ENCODE measurements at regions not wholly inside any gene's neighbourhood (a gene's known extent, or its start where the extent isn't known, plus 50 kb on each side); places are given as distances from the start of the nearest gene placed in this dataset.

DNA sequence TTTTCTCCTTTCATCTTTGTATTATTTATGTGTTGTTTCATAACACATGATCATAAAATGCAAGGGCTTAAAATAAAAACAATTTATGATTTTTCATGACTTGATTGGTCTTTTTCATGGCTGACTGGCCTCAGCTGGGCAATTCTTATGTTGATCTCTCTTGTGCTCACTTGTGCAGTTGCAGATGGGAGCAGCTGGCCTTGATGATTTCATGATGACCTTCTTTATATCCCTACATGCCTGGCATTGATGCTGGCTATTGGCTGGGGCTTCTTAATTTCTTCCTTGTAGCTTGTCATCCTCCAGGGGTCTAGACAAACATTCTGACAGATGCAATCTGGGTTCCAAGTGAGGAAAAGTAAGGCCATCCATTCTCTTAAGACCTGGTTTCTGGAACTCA lies 1832.8 kb upstream of the FLRT2 start:
- no peaks in the 10 kb centered on the region for H3K36me3 ChIP-seq (ENCODE audit: insufficient read depth, low read length)
- H3K4me2 ChIP-seq (ENCODE audit: insufficient read depth, low read length) = no peak overlapping the region
- DNase-seq (no peak), ATAC-seq (ENCODE audit: insufficient read depth, low read depth) (no peak)
- TF ChIP-seq, protein P1, sequence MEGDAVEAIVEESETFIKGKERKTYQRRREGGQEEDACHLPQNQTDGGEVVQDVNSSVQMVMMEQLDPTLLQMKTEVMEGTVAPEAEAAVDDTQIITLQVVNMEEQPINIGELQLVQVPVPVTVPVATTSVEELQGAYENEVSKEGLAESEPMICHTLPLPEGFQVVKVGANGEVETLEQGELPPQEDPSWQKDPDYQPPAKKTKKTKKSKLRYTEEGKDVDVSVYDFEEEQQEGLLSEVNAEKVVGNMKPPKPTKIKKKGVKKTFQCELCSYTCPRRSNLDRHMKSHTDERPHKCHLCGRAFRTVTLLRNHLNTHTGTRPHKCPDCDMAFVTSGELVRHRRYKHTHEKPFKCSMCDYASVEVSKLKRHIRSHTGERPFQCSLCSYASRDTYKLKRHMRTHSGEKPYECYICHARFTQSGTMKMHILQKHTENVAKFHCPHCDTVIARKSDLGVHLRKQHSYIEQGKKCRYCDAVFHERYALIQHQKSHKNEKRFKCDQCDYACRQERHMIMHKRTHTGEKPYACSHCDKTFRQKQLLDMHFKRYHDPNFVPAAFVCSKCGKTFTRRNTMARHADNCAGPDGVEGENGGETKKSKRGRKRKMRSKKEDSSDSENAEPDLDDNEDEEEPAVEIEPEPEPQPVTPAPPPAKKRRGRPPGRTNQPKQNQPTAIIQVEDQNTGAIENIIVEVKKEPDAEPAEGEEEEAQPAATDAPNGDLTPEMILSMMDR (IDR thresholded peaks at IDR 0.05; ENCODE audit: borderline replicate concordance, extremely low read depth, low read length, poor library complexity, severe bottlenecking) = no peak
- no peak for TF ChIP-seq EZH2 (IDR thresholded peaks at IDR 0.05; ENCODE audit: borderline replicate concordance, low read depth, low read length, severe bottlenecking)
- no peaks in the 10 kb centered on the region for H3K79me2 ChIP-seq (ENCODE audit: insufficient read depth, low read length)
- H4K20me1 ChIP-seq (ENCODE audit: insufficient read depth, low read length) = no peaks in the 10 kb centered on the region
- H2AFZ ChIP-seq (ENCODE audit: low read depth, low read length) = no peak overlapping the region
- H3K27ac ChIP-seq (ENCODE audit: low read length) = no peak overlapping the region
- H3K9ac ChIP-seq (ENCODE audit: low read depth, low read length) = no peak overlapping the region
- H3K27me3 ChIP-seq (ENCODE audit: insufficient read depth, low read length, poor library complexity) = no peaks in the 10 kb centered on the region
- H3K9me3 ChIP-seq (ENCODE audit: insufficient read depth, low read length, severe bottlenecking) = no peaks in the 10 kb centered on the region
- H3K4me3 ChIP-seq (ENCODE audit: low read depth in 1 of 2, low read length in 2 of 2) = no peak overlapping the region
- H3K4me1 ChIP-seq (ENCODE audit: insufficient read depth, low read length) = no peaks in the 10 kb centered on the region

GRCh38 chr14:83702619-83703018 lies 1827.3 kb upstream of the FLRT2 start:
- TF ChIP-seq, protein P1 (IDR thresholded peaks at IDR 0.05; ENCODE audit: borderline replicate concordance, extremely low read depth, low read length, poor library complexity, severe bottlenecking) = no peak
- no peak for TF ChIP-seq EZH2 (IDR thresholded peaks at IDR 0.05; ENCODE audit: borderline replicate concordance, low read depth, low read length, severe bottlenecking)
- H3K4me1 ChIP-seq (ENCODE audit: insufficient read depth, low read length) = no peaks in the 10 kb centered on the region
- no peak overlapping the region for H3K9ac ChIP-seq (ENCODE audit: low read depth, low read length)
- H3K9me3 ChIP-seq (ENCODE audit: insufficient read depth, low read length, severe bottlenecking) = no peaks in the 10 kb centered on the region
- no peaks in the 10 kb centered on the region for H4K20me1 ChIP-seq (ENCODE audit: insufficient read depth, low read length)
- no peaks in the 10 kb centered on the region for H3K36me3 ChIP-seq (ENCODE audit: insufficient read depth, low read length)
- no peak for DNase-seq
- no peaks in the 10 kb centered on the region for H3K27me3 ChIP-seq (ENCODE audit: insufficient read depth, low read length, poor library complexity)
- H3K79me2 ChIP-seq (ENCODE audit: insufficient read depth, low read length) = no peaks in the 10 kb centered on the region
- ATAC-seq (ENCODE audit: insufficient read depth, low read depth) = no peak
- H3K27ac ChIP-seq (ENCODE audit: low read length) = no peak overlapping the region
- no peak overlapping the region for H2AFZ ChIP-seq (ENCODE audit: low read depth, low read length)
- H3K4me2 ChIP-seq (ENCODE audit: insufficient read depth, low read length) = no peak overlapping the region
- no peak overlapping the region for H3K4me3 ChIP-seq (ENCODE audit: low read depth in 1 of 2, low read length in 2 of 2)

- Histone ChIP-seq H3K4me3 (ENCODE audit: low read depth in 1 of 2, low read length in 2 of 2) (no peak overlapping the region), H4K20me1 (ENCODE audit: insufficient read depth, low read length) (no peaks in the 10 kb centered on the region), H3K27me3 (ENCODE audit: insufficient read depth, low read length, poor library complexity) (no peaks in the 10 kb centered on the region), H3K27ac (ENCODE audit: low read length) (no peak overlapping the region), H3K9ac (ENCODE audit: low read depth, low read length) (no peak overlapping the region), H3K9me3 (ENCODE audit: insufficient read depth, low read length, severe bottlenecking) (no peaks in the 10 kb centered on the region), H3K36me3 (ENCODE audit: insufficient read depth, low read length) (no peaks in the 10 kb centered on the region), H3K79me2 (ENCODE audit: insufficient read depth, low read length) (no peaks in the 10 kb centered on the region), H2AFZ (ENCODE audit: low read depth, low read length) (no peak overlapping the region), H3K4me2 (ENCODE audit: insufficient read depth, low read length) (no peak overlapping the region), H3K4me1 (ENCODE audit: insufficient read depth, low read length) (no peaks in the 10 kb centered on the region)
- TF ChIP-seq, protein P1 (IDR thresholded peaks at IDR 0.05; ENCODE audit: borderline replicate concordance, extremely low read depth, low read length, poor library complexity, severe bottlenecking) = no peak
- no peak for TF ChIP-seq EZH2 (IDR thresholded peaks at IDR 0.05; ENCODE audit: borderline replicate concordance, low read depth, low read length, severe bottlenecking)
- DNase-seq (no peak), ATAC-seq (ENCODE audit: insufficient read depth, low read depth) (no peak)
Observed at GRCh38 chr14:83706231-83706954, 1823.6 kb upstream of the FLRT2 start.

Measured in DND-41 (cell line).